ENCODE measurements at regions not wholly inside any gene's neighbourhood (a gene's known extent, or its start where the extent isn't known, plus 50 kb on each side); places are given as distances from the start of the nearest gene placed in this dataset.

- Mint-ChIP-seq H3K36me3 (no peaks in the 10 kb centered on the region), H3K4me1 (no peaks in the 10 kb centered on the region), H3K9me3 (no peaks in the 10 kb centered on the region), H3K27me3 (ENCODE audit: low read depth) (peaks cover 63% of the 10 kb centered on the region), H3K27ac (no peak overlapping the region), H3K4me3 (no peak overlapping the region)
- DNase-seq (ENCODE audit: low spot score in 2 of 2, unreplicated experiment in 2 of 2) = no peak
- no peak for TF ChIP-seq CTCF (IDR thresholded peaks at IDR 0.05; ENCODE audit: unreplicated experiment)
Observed at GRCh38 chr12:113719911-113720591, 246.1 kb downstream of the RBM19 start.

DNA sequence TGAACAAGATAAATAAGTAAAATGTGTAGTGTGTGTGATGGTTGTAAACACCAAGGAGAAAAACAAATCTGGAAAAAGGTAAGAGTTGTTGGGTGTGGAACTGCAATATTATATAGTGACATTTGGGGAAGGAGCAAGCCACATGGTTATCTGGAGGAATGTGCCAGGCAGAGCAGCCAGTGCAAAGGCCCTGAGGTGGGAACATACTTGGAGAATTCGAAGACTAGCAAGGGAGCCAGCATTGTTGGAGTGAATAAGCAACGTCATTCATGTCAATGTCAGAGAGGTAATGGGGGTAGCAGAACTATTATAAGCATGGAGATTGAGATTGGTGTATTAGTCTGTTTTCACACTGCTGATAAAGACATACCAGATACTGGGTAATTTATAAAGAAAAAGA is 241.5 kb upstream of the LHX5 start:
- H3K27ac Mint-ChIP-seq = no peak overlapping the region
- H3K4me3 Mint-ChIP-seq = no peak overlapping the region

DNA sequence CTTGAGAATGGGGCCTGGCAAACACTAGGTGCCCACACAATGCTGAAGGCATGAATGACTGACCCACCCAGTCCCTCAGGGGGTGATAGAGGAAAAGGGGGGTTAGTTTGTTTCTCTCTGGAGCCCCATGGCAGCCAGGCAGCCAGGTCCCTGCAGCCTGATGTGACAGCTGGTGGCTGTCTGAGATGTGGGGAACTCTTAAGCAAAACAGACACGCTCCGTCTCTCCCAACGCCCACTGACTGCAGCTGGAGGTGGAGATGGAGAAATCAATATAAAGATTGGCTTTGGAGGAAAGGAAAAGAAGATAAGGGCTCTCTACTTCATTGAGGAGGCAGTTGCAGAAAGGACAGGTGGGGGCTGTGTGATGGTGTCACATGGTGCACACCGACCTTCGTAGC is 240.8 kb upstream of the LHX5 start:
- peaks cover 78% of the 10 kb centered on the region for H3K27me3 Mint-ChIP-seq (ENCODE audit: low read depth)
- no peak for TF ChIP-seq CTCF (IDR thresholded peaks at IDR 0.05; ENCODE audit: unreplicated experiment)
- DNase-seq (ENCODE audit: low spot score in 2 of 2, unreplicated experiment in 2 of 2) = no peak
- H3K4me3 Mint-ChIP-seq = no peak overlapping the region
- peaks cover 6% of the 10 kb centered on the region for H3K9me3 Mint-ChIP-seq
- H3K4me1 Mint-ChIP-seq = no peaks in the 10 kb centered on the region
- H3K27ac Mint-ChIP-seq = no peak overlapping the region
- no peaks in the 10 kb centered on the region for H3K36me3 Mint-ChIP-seq

More for the DNA sequence above, 241.5 kb upstream of the LHX5 start:
- H3K9me3 Mint-ChIP-seq = peaks cover 6% of the 10 kb centered on the region
- no peaks in the 10 kb centered on the region for H3K4me1 Mint-ChIP-seq
- H3K36me3 Mint-ChIP-seq = no peaks in the 10 kb centered on the region
- TF ChIP-seq CTCF (IDR thresholded peaks at IDR 0.05; ENCODE audit: unreplicated experiment) = no peak
- no peak for DNase-seq (ENCODE audit: low spot score in 2 of 2, unreplicated experiment in 2 of 2)
- H3K27me3 Mint-ChIP-seq (ENCODE audit: low read depth) = peaks cover 79% of the 10 kb centered on the region

DNA sequence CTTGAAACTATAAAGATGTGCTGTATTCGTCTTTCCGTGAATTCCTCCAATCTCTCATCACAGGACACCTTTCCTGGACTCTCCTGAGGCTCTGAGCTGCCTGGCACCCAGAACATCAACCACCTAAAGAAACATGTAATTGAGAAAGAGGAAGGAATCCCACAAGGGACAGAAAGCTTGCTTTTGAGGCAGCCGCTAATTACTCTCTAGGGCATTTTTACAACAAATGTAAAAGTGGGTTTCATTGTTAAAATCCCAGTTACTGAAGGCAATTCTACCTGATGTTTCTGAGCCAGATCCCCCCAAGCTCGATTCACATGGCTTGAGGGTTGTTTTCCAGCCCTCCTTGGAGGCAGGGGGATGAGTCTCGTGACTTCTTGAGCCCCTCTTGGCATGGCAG is 238.5 kb upstream of the LHX5 start:
- Mint-ChIP-seq H3K4me3 (no peak overlapping the region), H3K27me3 (ENCODE audit: low read depth) (peaks cover 79% of the 10 kb centered on the region), H3K4me1 (no peaks in the 10 kb centered on the region), H3K36me3 (no peaks in the 10 kb centered on the region), H3K27ac (no peak overlapping the region), H3K9me3 (peaks cover 6% of the 10 kb centered on the region)
- no peak for DNase-seq (ENCODE audit: low spot score in 2 of 2, unreplicated experiment in 2 of 2)
- no peak for TF ChIP-seq CTCF (IDR thresholded peaks at IDR 0.05; ENCODE audit: unreplicated experiment)

DNA sequence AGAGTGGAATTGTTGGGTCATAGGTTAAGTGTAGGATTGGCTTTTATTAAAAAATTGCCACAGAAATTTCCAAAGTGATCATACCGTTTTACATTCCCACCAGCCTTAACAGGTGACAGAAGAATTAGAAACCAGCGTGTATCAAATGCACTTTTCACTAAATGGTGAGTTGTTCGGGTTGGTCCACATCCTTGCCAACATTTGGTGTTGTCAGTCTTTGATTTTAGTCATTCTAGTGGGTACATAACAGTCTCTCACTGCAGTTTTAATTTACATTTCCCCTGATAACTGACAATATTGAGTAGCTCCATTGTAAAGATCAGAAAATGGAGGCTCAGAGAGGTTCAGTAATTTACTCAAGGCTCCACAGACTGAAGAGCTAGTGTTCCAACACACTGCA is 237.8 kb upstream of the LHX5 start:
- TF ChIP-seq CTCF (IDR thresholded peaks at IDR 0.05; ENCODE audit: unreplicated experiment) = no peak
- Mint-ChIP-seq H3K4me1 (no peaks in the 10 kb centered on the region), H3K4me3 (no peak overlapping the region), H3K36me3 (no peaks in the 10 kb centered on the region), H3K27me3 (ENCODE audit: low read depth) (peaks cover 75% of the 10 kb centered on the region), H3K9me3 (peaks cover 6% of the 10 kb centered on the region), H3K27ac (no peak overlapping the region)
- no peak for DNase-seq (ENCODE audit: low spot score in 2 of 2, unreplicated experiment in 2 of 2)

DNA sequence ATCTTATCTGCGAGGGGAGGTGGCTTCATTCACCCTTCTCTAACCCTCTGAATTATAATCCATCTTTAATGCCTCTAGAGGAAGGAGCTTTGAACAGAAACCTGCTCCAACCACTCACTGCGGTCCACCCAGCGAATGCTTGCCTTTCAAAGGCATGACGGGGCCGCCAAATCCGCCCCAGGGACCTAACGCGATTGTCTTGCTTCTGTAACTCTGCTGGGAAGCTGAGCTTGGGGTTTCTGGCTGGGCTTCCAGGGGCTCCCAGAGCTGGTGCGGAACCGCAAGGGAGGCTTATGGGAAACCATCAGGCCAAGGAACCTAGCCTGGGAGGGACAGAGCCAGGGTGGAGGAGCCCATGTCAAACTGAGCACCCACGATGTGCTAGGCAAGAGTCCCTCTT is 231.2 kb upstream of the LHX5 start:
- no peaks in the 10 kb centered on the region for H3K9me3 Mint-ChIP-seq
- no peak overlapping the region for H3K4me3 Mint-ChIP-seq
- no peaks in the 10 kb centered on the region for H3K4me1 Mint-ChIP-seq
- H3K27me3 Mint-ChIP-seq (ENCODE audit: low read depth) = peaks cover 66% of the 10 kb centered on the region
- H3K27ac Mint-ChIP-seq = no peak overlapping the region
- TF ChIP-seq CTCF (IDR thresholded peaks at IDR 0.05; ENCODE audit: unreplicated experiment) = no peak
- H3K36me3 Mint-ChIP-seq = no peaks in the 10 kb centered on the region
- DNase-seq (ENCODE audit: low spot score in 2 of 2, unreplicated experiment in 2 of 2) = no peak

All from mesothelial cell of epicardium (in vitro differentiated cells).